ENCODE measurements at regions not wholly inside any gene's neighbourhood (a gene's known extent, or its start where the extent isn't known, plus 50 kb on each side); places are given as distances from the start of the nearest gene placed in this dataset.
A peak's percentile ranks its signal among the peaks of the same experiment; 100 is the strongest.

GRCh38 chr5:57891443-57891842 is 408.8 kb upstream of the ACTBL2 start:
- Histone ChIP-seq H3K9me3 (no peaks in the 10 kb centered on the region), H3K4me1 (no peaks in the 10 kb centered on the region), H3K27ac (no peak overlapping the region), H3K4me3 (no peak overlapping the region), H3K36me3 (no peaks in the 10 kb centered on the region), H3K27me3 (ENCODE audit: low read depth) (no peaks in the 10 kb centered on the region)
- TF ChIP-seq CTCF (IDR thresholded peaks at IDR 0.05) = no peak
- DNase-seq (no peak), ATAC-seq (no peak)
- intact Hi-C loops (cut with DNase I) = no loop called here

DNA sequence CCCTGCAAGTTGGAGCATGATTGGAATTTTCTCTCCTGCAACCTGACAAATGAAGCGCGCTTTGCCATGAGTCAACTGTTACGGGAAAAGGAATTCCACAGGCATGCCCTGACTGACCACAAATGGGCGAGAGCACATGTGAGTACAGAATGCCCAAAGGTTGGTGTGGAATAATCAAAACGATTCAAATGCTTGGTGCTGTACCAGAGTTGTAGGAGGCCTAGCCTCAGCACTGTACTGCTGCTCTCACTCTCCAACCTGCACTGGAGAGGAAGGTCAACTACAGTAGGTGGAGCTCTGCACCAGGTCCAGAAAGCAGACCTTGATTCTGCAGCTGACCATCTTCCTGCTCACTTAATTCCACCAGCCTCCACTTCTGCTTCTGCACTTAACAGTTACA is 406.9 kb upstream of the ACTBL2 start:
- Histone ChIP-seq H3K9me3 (no peaks in the 10 kb centered on the region), H3K4me3 (no peak overlapping the region), H3K27me3 (ENCODE audit: low read depth) (no peaks in the 10 kb centered on the region), H3K36me3 (no peaks in the 10 kb centered on the region), H3K4me1 (no peaks in the 10 kb centered on the region), H3K27ac (no peak overlapping the region)
- ATAC-seq (peak; percentile 60 to 64), DNase-seq (no peak)
- intact Hi-C loops (cut with DNase I) = loop anchor here (10.0 kb wide), 1 partner anchor 565 kb away; no protein-coding TSS in a partner anchor
- TF ChIP-seq CTCF (IDR thresholded peaks at IDR 0.05) = peak; percentile 29

GRCh38 chr5:57887851-57888621 is 405.4 kb upstream of the ACTBL2 start:
- intact Hi-C loops (cut with DNase I) = loop anchor here (10.0 kb wide), 1 partner anchor 567 kb away; no protein-coding TSS in a partner anchor
- Histone ChIP-seq H3K9me3 (no peaks in the 10 kb centered on the region), H3K4me1 (no peaks in the 10 kb centered on the region), H3K27me3 (ENCODE audit: low read depth) (no peaks in the 10 kb centered on the region), H3K36me3 (no peaks in the 10 kb centered on the region), H3K4me3 (no peak overlapping the region), H3K27ac (no peak overlapping the region)
- peak; percentile 74 to 90 for ATAC-seq
- no peak for DNase-seq
- peak; percentile 67 for TF ChIP-seq CTCF (IDR thresholded peaks at IDR 0.05)

GRCh38 chr5:57884346-57885102 is 401.9 kb upstream of the ACTBL2 start:
- no peak for TF ChIP-seq CTCF (IDR thresholded peaks at IDR 0.05)
- H3K27me3 ChIP-seq (ENCODE audit: low read depth) = no peaks in the 10 kb centered on the region
- H3K36me3 ChIP-seq = no peaks in the 10 kb centered on the region
- DNase-seq = no peak
- no peak overlapping the region for H3K27ac ChIP-seq
- intact Hi-C loops (cut with DNase I) = loop anchor here (10.0 kb wide), 1 partner anchor 570 kb away; no protein-coding TSS in a partner anchor
- H3K4me3 ChIP-seq = no peak overlapping the region
- no peaks in the 10 kb centered on the region for H3K9me3 ChIP-seq
- H3K4me1 ChIP-seq = no peaks in the 10 kb centered on the region
- no peak for ATAC-seq

DNA sequence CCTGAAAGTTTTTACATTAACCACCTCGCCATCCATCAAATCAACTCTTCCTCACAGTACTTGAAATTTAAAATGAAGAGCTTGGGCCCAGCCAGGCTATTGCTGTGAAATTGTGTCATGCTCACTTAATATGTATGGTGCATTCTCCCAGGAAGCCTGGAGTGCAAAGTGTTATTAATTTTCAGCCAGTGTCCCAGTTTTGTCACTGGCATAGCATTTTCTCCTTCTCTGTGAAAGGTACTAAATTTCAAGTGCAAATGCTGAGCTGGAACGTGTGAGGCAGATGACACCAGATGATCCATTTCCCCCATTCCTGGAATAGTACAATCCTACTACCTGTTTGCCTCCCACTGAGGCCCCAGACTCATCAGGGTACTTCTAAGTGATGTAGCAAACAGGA is 397.6 kb upstream of the ACTBL2 start:
- no peak overlapping the region for H3K4me3 ChIP-seq
- H3K4me1 ChIP-seq = no peaks in the 10 kb centered on the region
- TF ChIP-seq CTCF (IDR thresholded peaks at IDR 0.05) = no peak
- no peaks in the 10 kb centered on the region for H3K27me3 ChIP-seq (ENCODE audit: low read depth)
- no peak overlapping the region for H3K27ac ChIP-seq
- no peaks in the 10 kb centered on the region for H3K36me3 ChIP-seq
- DNase-seq = no peak
- intact Hi-C loops (cut with DNase I) = loop anchor here (10.0 kb wide), 1 partner anchor 575 kb away; no protein-coding TSS in a partner anchor
- no peak for ATAC-seq
- H3K9me3 ChIP-seq = no peaks in the 10 kb centered on the region

All from lower lobe of right lung (tissue), 2 donors.